ENCODE measurements at regions not wholly inside any gene's neighbourhood (a gene's known extent, or its start where the extent isn't known, plus 50 kb on each side); places are given as distances from the start of the nearest gene placed in this dataset.

DNA sequence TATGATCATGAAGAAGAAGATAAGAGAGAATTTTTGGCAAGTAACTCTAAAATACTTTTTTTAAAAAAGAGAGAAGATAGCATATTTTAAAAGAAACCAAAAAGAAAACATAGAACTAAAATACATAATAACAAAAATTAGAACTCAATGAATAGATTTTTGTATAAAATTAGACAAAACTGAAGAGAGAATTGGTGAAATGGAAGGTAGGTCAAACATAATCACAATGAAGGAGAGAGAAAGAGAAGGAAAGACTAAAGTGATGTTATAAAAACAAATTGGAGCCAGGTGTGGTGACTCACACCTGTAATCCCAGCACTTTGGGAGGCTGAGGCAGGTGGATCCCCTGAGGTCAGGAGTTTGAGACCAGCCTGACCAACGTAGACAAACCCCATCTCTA, 211.5 kb downstream of the AXIN2 start (continued):
- no peak for TF ChIP-seq SP1 (CRISPR knock-in tag; IDR thresholded peaks at IDR 0.05)
- TF ChIP-seq ZBTB1 (CRISPR knock-in tag; IDR thresholded peaks at IDR 0.05; ENCODE audit: borderline replicate concordance, low read depth), result no peak
- no peak for TF ChIP-seq SNIP1 (IDR thresholded peaks at IDR 0.05; ENCODE audit: low read depth)
- TF ChIP-seq ELF1 (tag; IDR thresholded peaks at IDR 0.05), result no peak
- TF ChIP-seq ETV5 (CRISPR knock-in tag; IDR thresholded peaks at IDR 0.05; ENCODE audit: low read depth), result no peak
- no peak for TF ChIP-seq SRSF1 (IDR thresholded peaks at IDR 0.05; ENCODE audit: low read depth, low read length)
- TF ChIP-seq CHD4 (IDR thresholded peaks at IDR 0.05; ENCODE audit: insufficient read depth, insufficient replicate concordance, low read depth, low read length, poor library complexity, severe bottlenecking), result no peak
- TF ChIP-seq ZFP30 (CRISPR knock-in tag; IDR thresholded peaks at IDR 0.05; ENCODE audit: borderline replicate concordance), result no peak
- TF ChIP-seq, protein P1, sequence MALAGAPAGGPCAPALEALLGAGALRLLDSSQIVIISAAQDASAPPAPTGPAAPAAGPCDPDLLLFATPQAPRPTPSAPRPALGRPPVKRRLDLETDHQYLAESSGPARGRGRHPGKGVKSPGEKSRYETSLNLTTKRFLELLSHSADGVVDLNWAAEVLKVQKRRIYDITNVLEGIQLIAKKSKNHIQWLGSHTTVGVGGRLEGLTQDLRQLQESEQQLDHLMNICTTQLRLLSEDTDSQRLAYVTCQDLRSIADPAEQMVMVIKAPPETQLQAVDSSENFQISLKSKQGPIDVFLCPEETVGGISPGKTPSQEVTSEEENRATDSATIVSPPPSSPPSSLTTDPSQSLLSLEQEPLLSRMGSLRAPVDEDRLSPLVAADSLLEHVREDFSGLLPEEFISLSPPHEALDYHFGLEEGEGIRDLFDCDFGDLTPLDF (CRISPR knock-in tag; IDR thresholded peaks at IDR 0.05), result no peak

DNA sequence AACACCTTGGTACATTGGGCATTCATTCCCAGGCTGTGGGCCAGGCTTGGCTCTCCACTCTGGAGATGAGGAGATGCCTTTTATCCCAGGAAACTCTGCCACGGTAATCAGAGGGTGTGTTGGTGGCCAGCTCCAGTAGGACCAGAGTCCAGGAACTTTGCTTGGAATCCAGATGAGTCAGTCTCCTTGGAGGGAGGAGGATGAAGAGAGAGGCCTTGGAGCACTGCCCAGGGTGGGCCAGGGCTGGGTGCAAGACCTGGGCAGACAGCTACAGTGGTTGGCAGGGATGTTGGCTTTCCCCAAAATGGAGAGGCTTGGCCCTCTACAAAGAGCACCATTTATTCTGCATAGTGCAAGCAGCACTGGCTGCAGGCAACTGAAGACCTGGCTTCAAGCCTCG, 209.0 kb downstream of the RGS9 start:
- H3K9me3 ChIP-seq (replicated peaks; ENCODE audit: control insufficient read depth, insufficient read depth, low read depth, low read length), result no peaks in the 10 kb centered on the region
- ChIA-PET CTCF (ENCODE audit: low intra/inter-chr PET ratio) (no interaction called here), POLR2A (interaction anchor here (0.6 kb wide), 2 partner anchors 89 to 187 kb away, joined by 3 read pairs; no protein-coding TSS in a partner anchor)
- H3K9me1 ChIP-seq (ENCODE audit: control insufficient read depth, insufficient read depth, low read length), result no peaks in the 10 kb centered on the region
- FAIRE-seq (no peak), ATAC-seq (no peak), DNase-seq (ENCODE audit: extremely low read depth in 1 of 4, low spot score in 3 of 4) (no peak)
- H3K4me2 ChIP-seq (ENCODE audit: insufficient read depth, low read length), result no peak overlapping the region
- no peaks in the 10 kb centered on the region for H3K36me3 ChIP-seq (ENCODE audit: control insufficient read depth, insufficient read depth, low read length)
- H3K4me3 ChIP-seq, result no peak overlapping the region
- in situ Hi-C loops (cut with MboI), result no loop called here
- peaks cover 6% of the 10 kb centered on the region in 2 experiments; a peak in 2 of 5 replicates for H3K27me3 ChIP-seq (ENCODE audit: control insufficient read depth in 2 of 2, insufficient read depth in 2 of 2, low read length in 2 of 2)
- TF ChIP-seq GABPB1 (CRISPR knock-in tag; IDR thresholded peaks at IDR 0.05) (no peak), KLF1 (tag; IDR thresholded peaks at IDR 0.05) (no peak), ZSCAN32 (CRISPR knock-in tag; IDR thresholded peaks at IDR 0.05) (no peak), CEBPG (CRISPR knock-in tag; IDR thresholded peaks at IDR 0.05) (no peak), CEBPG (tag; conservative IDR thresholded peaks at IDR 0.05 in 1 of 2, IDR thresholded peaks at IDR 0.05 in 1 of 2) (no peak), DPF2 (IDR thresholded peaks at IDR 0.05) (no peak), MED1 (CRISPR knock-in tag; IDR thresholded peaks at IDR 0.05; ENCODE audit: borderline replicate concordance) (no peak)
- H3K9ac ChIP-seq (ENCODE audit: insufficient read depth in 1 of 2, low read depth in 2 of 2, low read length in 2 of 2), result no peak overlapping the region
- no TSS peak for BruUV-seq (replicated peaks)
- intact Hi-C loops (cut with micrococcal nuclease), result no loop called here
- no peaks in the 10 kb centered on the region for H3K4me1 ChIP-seq (replicated peaks in 1 of 2; ENCODE audit: control insufficient read depth in 2 of 2, insufficient read depth in 2 of 2, low read length in 2 of 2)
- no peaks in the 10 kb centered on the region for H3K79me2 ChIP-seq (ENCODE audit: control insufficient read depth, insufficient read depth, low read length)
- 0% methylated on average over 2 of the region's 2 CpGs for WGBS (ENCODE audit: insufficient coverage, low coverage, missing lambda C conversion rate)
- H3K27ac ChIP-seq (ENCODE audit: extremely low read depth, low read depth, low read length), result no peak overlapping the region
- no peak overlapping the region for H2AFZ ChIP-seq (ENCODE audit: low read depth, low read length)
- H4K20me1 ChIP-seq (replicated peaks; ENCODE audit: control insufficient read depth, insufficient read depth, low read length), result no peaks in the 10 kb centered on the region
